SH-SY5Y (cell line): ENCODE measurements at regions not wholly inside any gene's neighbourhood (a gene's known extent, or its start where the extent isn't known, plus 50 kb on each side); places are given as distances from the start of the nearest gene placed in this dataset.
A peak's percentile ranks its signal among the peaks of the same experiment; 100 is the strongest.

Experiments
- GATA2 ChIP-seq: IDR thresholded peaks from 2 replicates; pipeline ENCODE4 v1.6.1; 2011; ENCODE audit warnings: mild to moderate bottlenecking, low read depth, low read length
- GATA3 ChIP-seq: IDR thresholded peaks from 2 replicates; pipeline ENCODE4 v1.6.1; 2011; ENCODE audit warnings: low read depth, mild to moderate bottlenecking, low read length, moderate library complexity

DNA sequence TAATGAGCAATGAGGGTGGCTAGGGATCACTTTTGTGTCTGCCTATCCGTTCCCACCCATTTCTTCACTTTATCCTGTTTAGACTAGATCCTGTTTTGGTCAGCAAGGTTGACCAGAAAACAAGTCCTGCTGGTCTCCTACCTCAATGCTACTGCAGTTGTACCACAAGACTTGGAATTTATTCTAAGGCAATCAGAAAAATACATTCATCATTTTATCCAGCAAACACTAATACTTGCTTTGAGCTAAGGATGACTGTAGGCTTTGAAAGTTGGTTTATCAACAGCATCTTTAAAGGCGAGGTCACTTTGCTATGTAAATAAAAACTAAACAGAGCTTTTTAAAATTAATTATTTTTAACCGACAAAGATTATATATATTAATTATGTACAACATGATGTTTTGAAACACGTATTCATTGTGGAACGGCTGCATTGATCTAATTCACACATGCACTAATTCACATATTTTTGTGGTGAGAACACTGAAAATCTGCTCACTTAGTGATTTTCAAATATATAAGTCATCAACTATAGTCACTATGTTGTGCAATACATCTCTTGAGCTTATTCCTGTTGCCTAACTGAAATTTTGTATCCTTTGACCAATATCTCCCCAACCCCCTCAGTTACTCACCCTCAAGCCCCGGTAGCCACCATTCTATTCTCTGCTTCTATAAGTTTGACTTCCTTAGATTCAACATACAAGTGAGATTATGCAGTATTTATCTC is 125.9 kb upstream of the HS3ST3A1 start:
- no peak for TF ChIP-seq GATA3
- no peak for TF ChIP-seq GATA2

DNA sequence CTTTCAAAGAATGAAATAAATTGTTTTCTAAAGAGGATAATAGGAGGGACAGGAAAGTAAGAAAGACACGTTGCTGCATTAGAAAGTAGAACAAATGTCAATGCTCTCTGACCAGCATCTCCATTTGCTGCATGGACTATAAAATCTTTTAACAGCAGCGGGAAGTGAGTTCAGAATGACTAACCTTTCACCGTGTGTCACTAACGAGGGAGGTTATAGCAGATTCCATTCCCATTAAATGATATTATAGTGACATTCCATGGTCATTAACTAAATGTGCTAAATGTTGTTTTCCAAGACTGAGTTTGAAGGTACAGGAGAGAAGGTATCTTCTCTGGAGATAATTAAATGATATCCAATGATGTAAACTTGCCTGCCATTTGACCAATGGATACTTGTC is 127.1 kb upstream of the HS3ST3A1 start:
- TF ChIP-seq GATA3, result no peak
- TF ChIP-seq GATA2, result no peak

- TF ChIP-seq GATA2 (no peak), GATA3 (no peak)
Measured at GRCh38 chr17:13729466-13730134, 127.9 kb upstream of the HS3ST3A1 start.

- TF ChIP-seq GATA3 (no peak), GATA2 (no peak)
Measured at GRCh38 chr17:13734880-13735279, 133.2 kb upstream of the HS3ST3A1 start.

DNA sequence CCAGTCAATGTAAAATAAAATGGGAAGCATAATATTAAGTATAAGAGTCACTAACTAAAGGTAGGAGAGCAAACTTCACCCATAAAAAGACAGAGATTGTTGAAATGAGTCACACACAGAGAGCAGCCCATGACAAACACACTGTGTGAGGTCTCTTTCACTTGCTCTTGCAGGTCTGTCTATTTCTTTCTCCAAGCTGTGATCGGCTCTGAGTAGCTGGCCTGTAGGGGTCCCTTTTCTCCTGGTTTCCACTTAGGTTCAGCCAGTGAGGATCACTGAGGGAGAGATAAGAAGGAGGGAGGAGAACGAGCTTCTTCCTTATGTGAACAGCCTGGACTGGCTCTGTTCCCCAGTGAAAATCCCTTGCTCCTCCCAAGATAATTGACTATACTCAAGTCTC is 133.7 kb upstream of the HS3ST3A1 start:
- TF ChIP-seq GATA3, result no peak

- TF ChIP-seq GATA3 (no peak), GATA2 (peak; percentile 46)
Measured at GRCh38 chr17:13735861-13736260, 134.1 kb upstream of the HS3ST3A1 start.

DNA sequence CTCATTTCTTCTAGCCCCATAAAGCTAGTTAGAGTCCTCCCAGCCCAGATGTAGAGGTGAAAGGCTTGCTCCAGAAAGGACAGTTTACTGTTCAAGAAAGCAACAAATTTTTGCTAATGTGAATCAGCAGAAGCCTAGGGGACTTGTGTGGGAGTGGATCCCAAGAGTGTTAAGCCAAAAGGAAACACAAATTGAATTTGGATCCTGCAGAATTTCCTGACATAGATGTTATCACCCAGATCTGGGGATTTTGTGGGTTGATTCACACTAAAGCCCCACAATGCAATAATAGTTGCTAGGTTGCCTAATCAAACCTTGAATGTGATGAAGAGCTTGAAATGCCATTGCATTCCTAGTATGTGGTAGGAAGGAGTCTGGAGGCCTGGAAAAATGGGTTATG is 135.2 kb upstream of the HS3ST3A1 start:
- TF ChIP-seq GATA3 (no peak), GATA2 (no peak)

DNA sequence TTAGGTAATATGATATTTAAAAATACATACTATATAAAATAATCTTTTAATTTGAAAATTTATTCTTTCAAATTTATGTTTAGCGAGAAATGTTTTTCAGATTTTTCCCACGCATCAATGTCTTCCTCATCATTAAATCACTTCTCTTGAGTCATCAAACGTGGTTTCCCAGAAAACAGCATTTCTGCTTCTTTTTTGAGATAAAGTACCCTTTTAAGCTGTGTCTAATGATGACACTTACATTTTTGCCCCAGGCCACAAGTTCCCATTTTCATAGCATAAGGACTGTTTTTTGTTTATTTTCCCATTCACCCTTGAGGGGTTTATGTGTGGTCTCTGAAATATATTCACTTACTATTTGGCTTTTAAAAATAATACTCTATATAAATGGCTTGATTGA is 139.0 kb upstream of the HS3ST3A1 start:
- TF ChIP-seq GATA2, result no peak
- no peak for TF ChIP-seq GATA3

GRCh38 chr17:13741744-13742143 is 140.0 kb upstream of the HS3ST3A1 start:
- TF ChIP-seq GATA2, result no peak
- no peak for TF ChIP-seq GATA3

GRCh38 chr17:13743906-13744305 is 142.2 kb upstream of the HS3ST3A1 start:
- TF ChIP-seq GATA2 (no peak), GATA3 (no peak)

DNA sequence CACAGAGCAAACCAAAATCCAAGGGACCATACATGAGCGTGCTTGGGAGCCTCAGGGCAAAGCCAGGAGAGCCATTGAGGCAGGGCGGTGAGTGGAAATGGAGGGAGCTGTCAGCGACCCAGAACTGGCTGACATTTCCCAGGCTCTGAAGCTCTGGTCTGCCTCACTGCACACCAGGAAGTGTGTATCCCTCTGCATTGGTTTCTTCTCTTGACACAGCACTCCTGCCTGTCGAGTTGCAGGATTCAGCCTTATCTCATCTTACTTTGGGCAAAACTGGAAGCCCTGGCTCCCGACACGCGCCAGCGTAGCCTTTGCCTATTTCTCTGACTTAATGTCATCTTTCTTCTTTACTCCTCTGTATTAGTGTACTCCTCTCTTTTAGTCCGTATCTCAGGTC is 144.7 kb upstream of the HS3ST3A1 start:
- TF ChIP-seq GATA2 (no peak), GATA3 (no peak)

DNA sequence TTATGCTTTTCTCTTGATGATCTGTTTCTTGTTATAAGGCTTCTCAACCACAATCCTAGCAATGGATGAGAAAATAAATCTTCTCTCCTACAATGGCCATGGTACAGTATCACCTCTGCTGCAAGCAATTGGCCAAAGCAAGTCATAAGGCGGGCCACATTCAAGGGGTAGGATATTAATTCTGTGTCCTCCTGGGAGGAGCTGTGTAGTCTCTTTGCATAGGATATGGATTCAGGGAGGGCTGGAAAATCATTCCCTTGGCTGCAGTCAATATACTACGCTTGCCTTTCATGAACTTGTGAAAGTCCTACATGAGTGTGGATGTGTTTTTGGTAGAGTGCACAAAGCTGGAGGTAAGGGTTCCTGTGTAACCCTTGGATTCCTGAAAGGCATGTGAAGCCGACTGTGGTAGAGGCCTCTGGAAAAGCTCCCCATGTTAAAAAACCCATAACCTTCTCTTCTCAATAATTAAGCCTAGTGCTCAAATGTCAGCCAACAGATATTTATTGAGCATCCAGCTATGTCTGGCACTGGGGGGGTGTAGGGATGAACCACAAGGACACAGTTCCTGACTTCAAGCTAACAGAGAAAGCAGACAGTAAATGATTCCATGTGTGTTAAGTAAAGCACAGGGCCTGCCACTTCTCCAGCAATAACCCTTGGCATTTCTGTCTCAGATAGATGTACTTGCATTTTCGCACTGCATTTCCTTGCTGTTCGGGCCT is 147.6 kb upstream of the HS3ST3A1 start:
- TF ChIP-seq GATA2 (no peak), GATA3 (no peak)

DNA sequence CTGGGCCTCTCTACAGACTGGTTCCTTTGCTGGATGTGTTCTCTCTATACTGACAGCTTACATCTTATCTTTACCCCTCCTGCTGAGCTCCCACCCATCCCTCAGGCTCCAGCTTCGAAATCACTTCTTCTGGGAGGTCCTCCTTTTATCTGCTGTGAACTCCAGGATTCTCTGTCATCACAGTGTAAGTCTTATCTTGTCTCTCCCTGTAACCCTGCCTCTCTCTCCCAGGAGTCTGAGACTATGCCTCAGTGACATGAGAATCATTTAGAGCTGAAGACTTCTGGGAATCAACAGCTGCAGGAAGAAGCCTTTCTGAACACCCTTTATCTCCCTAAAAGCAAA is 148.1 kb upstream of the HS3ST3A1 start:
- TF ChIP-seq GATA2 (no peak), GATA3 (no peak)

DNA sequence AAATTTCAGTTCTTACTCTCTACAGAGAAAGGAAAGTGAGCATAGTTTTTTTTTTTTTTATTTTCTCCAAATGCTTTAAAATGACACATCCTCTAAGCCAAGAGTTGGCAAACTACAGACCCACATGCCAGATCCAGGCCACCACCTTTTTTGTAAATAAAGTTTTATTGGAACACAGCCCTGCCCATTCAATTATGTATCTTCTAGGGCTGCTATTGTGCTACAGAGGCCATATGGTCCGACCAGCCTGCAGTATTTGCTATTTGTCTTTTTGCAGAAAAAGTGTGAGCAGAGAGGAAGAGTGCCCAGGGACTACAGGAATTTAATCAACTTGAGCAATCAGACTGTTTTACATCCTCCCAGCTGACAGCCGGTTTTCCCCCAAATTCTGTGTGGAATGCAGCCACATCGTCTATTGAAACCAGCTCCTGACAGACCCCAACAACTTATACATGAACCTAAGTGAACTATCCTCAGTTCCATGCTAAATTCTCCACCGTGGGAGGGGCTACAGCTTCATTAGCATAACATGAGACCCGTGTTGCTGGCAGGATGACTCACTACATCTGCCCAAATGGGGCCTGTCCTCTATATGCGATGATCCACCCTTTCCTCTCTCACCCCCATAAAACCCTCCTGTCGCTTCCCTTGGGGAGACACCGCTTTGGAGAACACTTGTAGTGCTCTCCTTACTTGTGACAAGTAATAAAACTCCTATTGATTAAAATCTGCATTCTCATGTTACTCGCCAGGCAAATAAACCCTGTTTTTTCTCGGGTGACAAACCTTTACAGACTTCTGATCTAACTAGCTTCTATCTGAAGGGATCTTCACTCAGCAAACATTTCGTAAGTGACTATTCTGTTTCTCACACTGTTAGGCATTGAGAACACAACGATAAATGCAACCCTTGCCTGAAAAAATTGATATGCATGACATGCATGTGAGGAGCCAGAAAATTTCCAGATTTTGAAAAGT is 149.4 kb upstream of the HS3ST3A1 start:
- TF ChIP-seq GATA3 (no peak), GATA2 (no peak)
